GM12875 (cell line): ENCODE measurements at regions not wholly inside any gene's neighbourhood (a gene's known extent, or its start where the extent isn't known, plus 50 kb on each side); places are given as distances from the start of the nearest gene placed in this dataset.

ENCODE experiments used
- H3K4me3 ChIP-seq: one replicate; pipeline ENCODE4 v1.5.1; 2011; ENCODE audit warnings: low read depth, low read length, control low read depth
- TF ChIP-seq, protein P1 (sequence below): IDR thresholded peaks from 2 replicates; pipeline ENCODE4 v1.5.1; 2011; ENCODE audit warnings: low read depth, mild to moderate bottlenecking, control low read depth, inconsistent platforms, low read length, moderate library complexity, borderline replicate concordance; ENCODE audit not compliant: insufficient read depth

DNA sequence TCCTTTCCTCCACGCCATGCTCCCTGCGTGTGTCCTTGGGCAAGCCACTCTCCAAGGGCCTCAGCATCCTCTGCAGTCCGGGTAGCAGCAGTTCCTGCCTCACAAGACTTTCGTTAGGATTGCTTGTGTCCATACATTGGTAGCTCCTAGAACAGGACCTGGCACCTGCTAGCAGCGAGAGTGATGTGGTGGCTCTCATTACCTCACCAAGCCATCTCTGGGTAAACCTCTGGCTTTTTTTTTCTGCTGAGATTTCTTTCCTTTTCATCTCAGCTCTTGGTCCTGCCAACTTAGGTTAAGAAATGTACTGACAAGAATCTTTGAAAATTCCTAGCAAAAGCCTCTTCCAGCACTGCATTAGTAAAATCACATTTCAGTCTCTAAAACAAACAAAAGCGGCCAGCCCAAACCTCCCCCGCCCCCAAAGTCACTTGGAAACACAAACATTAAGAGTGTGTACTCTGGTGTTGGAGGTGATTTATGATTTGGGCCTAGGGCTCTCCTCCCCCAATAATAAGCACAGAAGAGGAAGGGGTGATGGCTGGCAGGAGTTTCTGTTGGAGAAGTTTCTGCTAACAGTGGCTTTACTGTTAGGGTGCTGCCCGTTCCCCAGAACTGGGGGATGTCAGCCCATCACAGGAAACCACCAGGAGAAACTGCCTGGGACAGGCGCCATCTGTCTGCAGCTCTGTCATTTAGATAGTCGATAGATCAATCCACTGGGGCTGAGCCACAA, 199.2 kb downstream of the CD83 start:
- TF ChIP-seq, protein P1, sequence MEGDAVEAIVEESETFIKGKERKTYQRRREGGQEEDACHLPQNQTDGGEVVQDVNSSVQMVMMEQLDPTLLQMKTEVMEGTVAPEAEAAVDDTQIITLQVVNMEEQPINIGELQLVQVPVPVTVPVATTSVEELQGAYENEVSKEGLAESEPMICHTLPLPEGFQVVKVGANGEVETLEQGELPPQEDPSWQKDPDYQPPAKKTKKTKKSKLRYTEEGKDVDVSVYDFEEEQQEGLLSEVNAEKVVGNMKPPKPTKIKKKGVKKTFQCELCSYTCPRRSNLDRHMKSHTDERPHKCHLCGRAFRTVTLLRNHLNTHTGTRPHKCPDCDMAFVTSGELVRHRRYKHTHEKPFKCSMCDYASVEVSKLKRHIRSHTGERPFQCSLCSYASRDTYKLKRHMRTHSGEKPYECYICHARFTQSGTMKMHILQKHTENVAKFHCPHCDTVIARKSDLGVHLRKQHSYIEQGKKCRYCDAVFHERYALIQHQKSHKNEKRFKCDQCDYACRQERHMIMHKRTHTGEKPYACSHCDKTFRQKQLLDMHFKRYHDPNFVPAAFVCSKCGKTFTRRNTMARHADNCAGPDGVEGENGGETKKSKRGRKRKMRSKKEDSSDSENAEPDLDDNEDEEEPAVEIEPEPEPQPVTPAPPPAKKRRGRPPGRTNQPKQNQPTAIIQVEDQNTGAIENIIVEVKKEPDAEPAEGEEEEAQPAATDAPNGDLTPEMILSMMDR = no peak
- H3K4me3 ChIP-seq = no peak overlapping the region

DNA sequence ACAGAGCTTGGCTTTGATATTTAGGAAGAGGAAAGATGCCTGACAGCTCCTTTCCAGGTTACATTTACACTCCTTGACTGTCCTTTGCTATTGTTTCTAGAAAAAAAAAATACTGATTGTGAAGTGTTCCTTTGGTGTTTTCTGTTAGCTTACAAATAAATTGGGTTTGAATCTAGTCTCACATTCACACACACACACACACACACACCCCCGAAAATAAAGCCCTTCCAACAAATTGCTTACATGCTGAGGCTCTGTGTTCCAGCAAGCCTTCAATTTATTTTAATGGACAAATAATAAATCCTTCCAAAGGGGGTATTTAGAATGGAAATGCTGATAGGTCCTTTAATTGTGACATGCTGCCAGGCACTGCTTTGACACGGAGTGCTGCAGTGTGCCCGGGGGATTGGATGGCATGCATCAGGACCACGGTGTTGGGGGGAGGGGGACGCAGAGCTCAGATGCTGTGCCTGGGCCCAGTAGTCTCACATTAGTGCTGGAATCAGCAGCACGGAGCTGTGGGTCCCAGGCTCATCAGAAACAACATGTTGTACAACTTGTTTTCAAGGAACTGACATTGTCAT, 199.9 kb downstream of the CD83 start:
- TF ChIP-seq, protein P1 = no peak
- no peak overlapping the region for H3K4me3 ChIP-seq

DNA sequence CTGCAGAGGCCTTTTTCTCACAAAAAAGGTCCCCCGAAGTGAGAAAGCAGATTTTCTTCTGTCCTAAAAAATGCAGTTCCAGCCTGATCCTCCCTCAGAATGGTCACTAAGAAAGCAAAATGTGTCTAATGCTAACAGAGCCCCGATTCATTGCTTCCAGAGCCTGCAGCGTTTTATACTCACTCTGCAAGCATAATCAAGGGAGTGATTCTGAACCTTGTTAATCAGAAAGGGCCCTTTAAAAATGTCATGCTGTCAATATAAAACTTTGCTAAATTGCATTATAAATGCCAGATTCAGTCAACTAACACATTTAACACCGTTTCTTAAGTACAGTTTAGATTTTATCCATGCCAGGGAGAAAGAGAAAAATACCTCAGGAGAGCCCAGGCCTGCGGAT, 202.8 kb downstream of the CD83 start:
- TF ChIP-seq, protein P1 = no peak
- H3K4me3 ChIP-seq = no peak overlapping the region

DNA sequence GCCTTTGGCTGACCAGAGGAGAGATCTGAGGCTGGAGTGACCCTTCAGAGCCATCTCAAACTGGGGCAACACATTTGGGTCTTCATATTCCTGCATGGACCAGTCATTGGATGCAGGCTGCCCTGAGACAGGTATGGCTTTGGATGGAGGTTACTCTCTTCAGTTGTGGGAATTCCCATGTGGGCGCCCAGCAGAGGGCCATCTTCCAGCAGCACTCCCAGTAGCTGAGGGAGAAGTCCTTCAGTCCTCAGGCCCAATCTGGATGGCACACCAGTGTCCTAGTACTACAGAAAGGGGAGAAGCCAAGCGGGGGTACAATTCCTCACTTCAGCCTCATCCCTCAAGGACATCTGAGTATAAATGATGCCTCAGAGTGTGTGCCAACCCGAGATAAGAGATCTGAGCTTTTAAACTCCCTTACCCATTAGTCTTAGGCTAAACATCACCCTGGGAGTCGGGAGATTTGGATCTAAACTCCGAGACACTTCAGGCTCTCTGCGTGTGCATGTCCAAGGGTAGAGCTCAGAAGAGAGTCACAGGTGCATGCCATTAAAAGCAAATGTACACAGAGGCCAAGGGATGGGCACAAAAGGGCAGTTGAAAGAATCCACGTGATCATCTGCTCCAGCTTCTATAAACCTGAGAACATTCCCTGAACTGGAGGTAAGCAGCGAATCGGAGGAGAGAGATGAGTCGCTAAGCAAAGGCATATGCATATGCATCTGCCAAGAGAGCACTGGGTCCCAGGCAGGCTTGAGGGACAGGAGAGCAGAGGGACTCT, 204.6 kb downstream of the CD83 start:
- H3K4me3 ChIP-seq = no peak overlapping the region
- TF ChIP-seq, protein P1 = no peak

DNA sequence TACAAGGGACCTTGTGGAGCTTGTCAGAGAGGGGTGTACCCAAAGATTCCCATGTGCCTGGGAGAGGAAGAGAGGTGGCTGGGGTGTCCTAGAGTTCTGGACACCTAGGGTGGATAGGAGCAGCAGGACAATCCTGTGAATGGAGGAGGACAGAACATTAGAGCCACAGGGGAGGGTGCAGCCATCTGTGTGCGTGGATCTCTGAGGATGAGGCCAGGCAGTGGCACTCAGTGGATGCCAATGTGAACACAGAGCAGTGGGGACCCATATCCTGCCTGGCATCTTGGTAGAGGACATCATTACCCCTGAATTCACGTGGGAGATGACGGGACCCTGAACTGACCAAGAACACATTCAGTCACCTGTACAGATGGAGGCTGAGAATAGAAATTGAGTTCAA, 205.3 kb downstream of the CD83 start:
- TF ChIP-seq, protein P1 = no peak
- H3K4me3 ChIP-seq = no peak overlapping the region

DNA sequence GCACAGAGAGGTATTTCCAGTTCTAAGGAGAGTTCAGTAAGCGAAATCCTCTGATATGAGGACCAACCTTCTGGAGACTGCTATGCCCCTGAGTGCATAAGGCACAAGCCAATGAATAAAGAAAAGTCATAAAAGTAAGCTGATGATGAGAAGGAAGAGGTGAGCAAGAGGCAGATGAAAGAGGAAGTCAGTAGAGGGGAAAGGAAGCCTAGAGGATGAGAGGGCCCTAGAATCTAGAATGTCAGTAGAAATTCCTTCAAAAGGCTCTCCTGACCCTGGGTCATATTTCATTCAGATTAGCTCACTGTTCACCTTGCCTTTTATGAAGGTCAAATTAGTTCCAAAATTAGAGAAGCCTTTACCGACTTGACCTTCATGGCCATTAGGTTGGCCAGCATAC, 209.2 kb downstream of the CD83 start:
- TF ChIP-seq, protein P1 = no peak
- H3K4me3 ChIP-seq = no peak overlapping the region
